H1 (cell line): ENCODE measurements at regions not wholly inside any gene's neighbourhood (a gene's known extent, or its start where the extent isn't known, plus 50 kb on each side); places are given as distances from the start of the nearest gene placed in this dataset.

Experiments
- CTCF ChIA-PET: fragments of 300-600 bp; sonication (Branson Sonifier 250); formaldehyde crosslinking; loops from one replicate; lab custom pipeline; 2021; ENCODE audit not compliant: partially characterized antibody; lab: Charles Lee
- POLR2A ChIA-PET: fragments of 300-600 bp; sonication (Branson Sonifier 250); formaldehyde crosslinking; loops from one replicate; lab custom pipeline; 2021; ENCODE audit warnings: inconsistent platforms; ENCODE audit not compliant: partially characterized antibody; lab: Charles Lee
- DNase-seq, 2 experiments: peaks; one replicate each; pipeline versions ENCODE4 v3.0.0 to v3.0.0-alpha.2; 2010 to 2022; ENCODE audit warnings: low spot score in 2 of 2, low read depth in 1 of 2, mixed read lengths in 1 of 2
- FAIRE-seq: peaks from 2 replicates; lab custom pipeline; 2011; peaks lifted over from hg19 to GRCh38; lab: Jason Lieb, UNC
- H2AFZ ChIP-seq: 2 replicates; pipeline ENCODE4 v1.8.1; 2012; ENCODE audit warnings: low read length, inconsistent platforms
- H2AK5ac ChIP-seq: 2 replicates; pipeline ENCODE4 v1.6.1; 2013; ENCODE audit warnings: low read depth, low read length
- H2BK120ac ChIP-seq: replicated peaks from 2 replicates; pipeline ENCODE3; 2013; ENCODE audit warnings: low read depth, low read length, inconsistent platforms
- H2BK12ac ChIP-seq: 2 replicates; pipeline ENCODE4 v1.6.1; 2013; ENCODE audit warnings: low read depth, low read length
- H2BK15ac ChIP-seq: 2 replicates; pipeline ENCODE4 v1.6.1; 2013; ENCODE audit warnings: low read length
- H2BK20ac ChIP-seq: 2 replicates; pipeline ENCODE4 v1.6.1; 2013; ENCODE audit warnings: low read length
- H2BK5ac ChIP-seq: 2 replicates; pipeline ENCODE4 v1.6.1; 2013; ENCODE audit warnings: low read depth, low read length
- H3K14ac ChIP-seq: 2 replicates; pipeline ENCODE4 v1.6.1; 2013; ENCODE audit warnings: inconsistent platforms; ENCODE audit not compliant: insufficient read length
- H3K18ac ChIP-seq: 2 replicates; pipeline ENCODE4 v1.6.1; 2013; ENCODE audit warnings: low read length; ENCODE audit errors: extremely low read depth
- H3K23ac ChIP-seq: 2 replicates; pipeline ENCODE4 v1.6.1; 2013; ENCODE audit warnings: inconsistent platforms; ENCODE audit not compliant: insufficient read length
- H3K23me2 ChIP-seq: 2 replicates; pipeline ENCODE4 v1.6.1; 2013; ENCODE audit warnings: low read depth, low read length
- H3K27ac ChIP-seq: 2 replicates; pipeline ENCODE4 v1.6.1; 2011; ENCODE audit warnings: low read depth, low read length, inconsistent platforms
- H3K27me3 ChIP-seq, 4 experiments: replicated peaks in 1 of 4; 1 replicate in 1 of 4; 2 replicates in 3 of 4; pipeline versions ENCODE4 v1.6.1 to v1.8.1; 2011 to 2013; ENCODE audit warnings: low read length in 3 of 4, mild to moderate bottlenecking in 3 of 4, inconsistent platforms in 2 of 4, mixed read lengths in 2 of 4, moderate library complexity in 1 of 4; ENCODE audit not compliant: control insufficient read depth in 3 of 4, insufficient read depth in 3 of 4; ENCODE audit errors: extremely low read depth in 1 of 4
- H3K36me3 ChIP-seq, 4 experiments: 2 replicates each; pipeline versions ENCODE4 v1.6.1 to v1.8.1; 2011 to 2013; ENCODE audit warnings: mild to moderate bottlenecking in 4 of 4, low read length in 3 of 4, moderate library complexity in 2 of 4, control low read depth in 1 of 4, inconsistent platforms in 1 of 4; ENCODE audit not compliant: insufficient read depth in 4 of 4, control insufficient read depth in 2 of 4
- H3K4ac ChIP-seq: replicated peaks from 2 replicates; pipeline ENCODE3; 2013; ENCODE audit warnings: low read length, low read depth, mixed read lengths, inconsistent platforms; ENCODE audit not compliant: insufficient read length
- H3K4me1 ChIP-seq, 4 experiments: replicated peaks in 1 of 4; 1 replicate in 1 of 4; 2 replicates in 3 of 4; pipeline versions ENCODE4 v1.6.1 to v1.8.1; 2011 to 2013; ENCODE audit warnings: low read length in 3 of 4, inconsistent platforms in 2 of 4, mixed read lengths in 1 of 4; ENCODE audit not compliant: insufficient read depth in 4 of 4, control insufficient read depth in 3 of 4
- H3K4me2 ChIP-seq, 2 experiments: 2 replicates each; pipeline versions ENCODE4 v1.6.1 to v1.8.1; 2011 to 2013; ENCODE audit warnings: low read depth in 2 of 2, low read length in 2 of 2, control low read depth in 1 of 2, inconsistent platforms in 1 of 2, mild to moderate bottlenecking in 1 of 2; ENCODE audit not compliant: insufficient read depth in 1 of 2
- H3K4me3 ChIP-seq, 4 experiments: fragments of 200-600, 300-600 bp in 1 of 4; sonication (generic), shearing (Covaris generic), sonication (Bioruptor Twin) in 1 of 4; 2 replicates each; pipeline versions ENCODE4 v1.5.1 to v1.8.1; 2011 to 2016; ENCODE audit warnings: low read length in 4 of 4, low read depth in 3 of 4, control low read depth in 2 of 4, inconsistent platforms in 2 of 4, mild to moderate bottlenecking in 2 of 4, mixed read lengths in 1 of 4, moderate library complexity in 1 of 4; ENCODE audit not compliant: insufficient read depth in 2 of 4; ENCODE audit errors: extremely low read depth in 1 of 4
- H3K56ac ChIP-seq: replicated peaks from 2 replicates; pipeline ENCODE3; 2013; ENCODE audit warnings: low read depth, mild to moderate bottlenecking, mixed read lengths, low read length, inconsistent platforms; ENCODE audit not compliant: insufficient read length
- H3K79me1 ChIP-seq: 2 replicates; pipeline ENCODE4 v1.6.1; 2013; ENCODE audit warnings: low read depth, low read length, control low read depth
- H3K79me2 ChIP-seq, 2 experiments: 2 replicates each; pipeline versions ENCODE4 v1.6.1 to v1.8.1; 2012 to 2013; ENCODE audit warnings: low read length in 2 of 2, mild to moderate bottlenecking in 2 of 2, inconsistent platforms in 1 of 2; ENCODE audit not compliant: insufficient read depth in 2 of 2, control insufficient read depth in 1 of 2
- H3K9ac ChIP-seq, 4 experiments: replicated peaks in 1 of 4; 1 replicate in 1 of 4; 2 replicates in 3 of 4; pipeline versions ENCODE4 v1.6.1 to v1.8.1; 2011 to 2013; ENCODE audit warnings: low read depth in 3 of 4, low read length in 3 of 4, control low read depth in 2 of 4, mild to moderate bottlenecking in 2 of 4, moderate library complexity in 2 of 4, inconsistent platforms in 1 of 4; ENCODE audit errors: extremely low read depth in 1 of 4
- H3K9me3 ChIP-seq, 2 experiments: 2 replicates each; pipeline versions ENCODE4 v1.6.1 to v1.8.1; 2012 to 2013; ENCODE audit warnings: mild to moderate bottlenecking in 2 of 2, moderate library complexity in 2 of 2, control low read depth in 1 of 2, inconsistent platforms in 1 of 2, low read depth in 1 of 2, low read length in 1 of 2, mixed read lengths in 1 of 2; ENCODE audit not compliant: insufficient read depth in 2 of 2
- H4K20me1 ChIP-seq, 2 experiments: replicated peaks in 1 of 2; 2 replicates each; pipeline versions ENCODE3 to v1.8.1; 2011 to 2013; ENCODE audit warnings: inconsistent platforms in 2 of 2, low read length in 2 of 2, mild to moderate bottlenecking in 1 of 2; ENCODE audit not compliant: insufficient read depth in 2 of 2, control insufficient read depth in 1 of 2
- H4K5ac ChIP-seq: 2 replicates; pipeline ENCODE4 v1.6.1; 2013; ENCODE audit warnings: low read length, low read depth, mixed read lengths, inconsistent platforms; ENCODE audit not compliant: insufficient read length
- H4K8ac ChIP-seq: 2 replicates; pipeline ENCODE4 v1.8.0; 2013; ENCODE audit warnings: mild to moderate bottlenecking, moderate library complexity, low read length, inconsistent platforms; ENCODE audit not compliant: insufficient read depth; ENCODE audit errors: extremely low read depth
- H4K91ac ChIP-seq: replicated peaks from 2 replicates; pipeline ENCODE3; 2013; ENCODE audit warnings: low read length, mixed read lengths, inconsistent platforms; ENCODE audit not compliant: insufficient read length
- BCL11A ChIP-seq, 2 experiments: IDR thresholded peaks; one replicate each; pipeline ENCODE4 v1.6.1; 2011; ENCODE audit warnings: low read depth in 2 of 2, low read length in 2 of 2, mild to moderate bottlenecking in 2 of 2
- BRCA1 ChIP-seq: IDR thresholded peaks from 2 replicates; pipeline ENCODE4 v1.6.1; 2012; ENCODE audit warnings: low read depth, low read length, improper control_type of control experiment
- EZH2 ChIP-seq: fragments of 200-600 bp; sonication (generic); IDR thresholded peaks from 2 replicates; pipeline ENCODE4 v1.7.1; 2012; ENCODE audit warnings: low read depth, mild to moderate bottlenecking, moderate library complexity, low read length, inconsistent platforms; ENCODE audit not compliant: severe bottlenecking
- HDAC6 ChIP-seq: IDR thresholded peaks from one replicate; pipeline ENCODE4 v1.7.1; 2012; ENCODE audit warnings: low read depth, mild to moderate bottlenecking, inconsistent platforms, low read length, moderate library complexity
- MAFK ChIP-seq: IDR thresholded peaks from 2 replicates; pipeline ENCODE4 v1.6.1; 2012; ENCODE audit warnings: low read depth, mild to moderate bottlenecking, improper control_type of control experiment, low read length
- POLR2AphosphoS5 ChIP-seq: IDR thresholded peaks from 2 replicates; pipeline ENCODE4 v1.6.1; 2011; ENCODE audit warnings: low read depth, low read length
- SP1 ChIP-seq: IDR thresholded peaks from 2 replicates; pipeline ENCODE4 v1.6.1; 2011; ENCODE audit warnings: low read depth, low read length
- SUZ12 ChIP-seq: fragments of 200-600 bp; sonication (generic); IDR thresholded peaks from 2 replicates; pipeline ENCODE4 v1.6.1; 2012; ENCODE audit warnings: mild to moderate bottlenecking, inconsistent platforms, low read length, moderate library complexity, mixed read lengths
- USF2 ChIP-seq: IDR thresholded peaks from 2 replicates; pipeline ENCODE4 v1.6.1; 2011; ENCODE audit warnings: low read length, improper control_type of control experiment
- YY1 ChIP-seq: IDR thresholded peaks from 2 replicates; pipeline ENCODE4 v1.6.1; 2011; ENCODE audit warnings: low read depth, mild to moderate bottlenecking, low read length
- WGBS, 2 experiments: shearing (Covaris generic) in 1 of 2; methylation state at CpG; one replicate each; pipeline versions ENCODE4 v1.1.6 to v1.1.7; 2013 to 2015; ENCODE audit warnings: low lambda C conversion rate in 2 of 2, mixed read lengths in 2 of 2, inconsistent platforms in 1 of 2, low coverage in 1 of 2, missing lambda C conversion rate in 1 of 2; ENCODE audit not compliant: insufficient replicate concordance in 2 of 2, insufficient coverage in 1 of 2, insufficient read length in 1 of 2; ENCODE audit errors: extremely low coverage in 1 of 2, missing lambda C conversion rate in 1 of 2; 5-methylcytosine and 5-hydroxymethylcytosine counted together

DNA sequence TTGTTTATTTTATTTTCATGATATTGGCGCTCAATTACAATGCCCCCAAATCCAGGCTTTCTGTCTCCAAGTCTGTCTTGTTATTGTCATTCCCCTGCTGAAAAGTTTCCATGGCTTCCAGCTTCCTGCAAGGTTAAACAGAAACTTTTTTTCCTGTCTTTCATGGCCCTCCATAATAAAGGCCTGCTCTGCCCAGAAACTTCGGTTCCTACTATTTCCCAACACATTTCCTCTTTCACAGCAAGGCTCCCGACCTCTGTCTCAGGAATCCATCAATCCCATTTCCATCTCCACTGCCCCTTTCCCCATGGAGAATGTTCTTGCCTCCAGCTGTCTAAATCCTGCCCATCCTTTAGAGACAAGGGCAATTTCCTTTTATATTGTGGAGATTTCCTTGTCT, 365.2 kb upstream of the JARID2 start:
- no peak overlapping the region for H4K91ac ChIP-seq
- no peak overlapping the region for H3K14ac ChIP-seq
- FAIRE-seq (no peak), DNase-seq (no peak)
- H4K20me1 ChIP-seq, result no peaks in the 10 kb centered on the region
- no peak overlapping the region for H3K23ac ChIP-seq
- TF ChIP-seq BCL11A (IDR thresholded peaks at IDR 0.05; ENCODE audit: low read depth in 2 of 2, low read length in 2 of 2) (no peak), SP1 (no peak), POLR2AphosphoS5 (no peak), BRCA1 (no peak), MAFK (no peak), EZH2 (no peak), YY1 (no peak), SUZ12 (no peak), USF2 (no peak), HDAC6 (no peak)
- H3K4ac ChIP-seq, result no peak overlapping the region
- H3K9me3 ChIP-seq, result no peaks in the 10 kb centered on the region
- 0 out of 2 replicates have a peak overlapping the region, but pooled peaks have one; percentile 61 for H2AK5ac ChIP-seq
- H4K8ac ChIP-seq, result no peak overlapping the region
- no peaks in the 10 kb centered on the region for H3K27me3 ChIP-seq
- no peaks in the 10 kb centered on the region for H3K36me3 ChIP-seq
- 0 out of 2 replicates have a peak overlapping the region, but pooled peaks have one; percentile 74 for H2BK5ac ChIP-seq
- no peak overlapping the region for H2BK120ac ChIP-seq
- H3K23me2 ChIP-seq, result 0 out of 2 replicates have a peak, but pooled peaks cover 2% of the 10 kb centered on the region
- H3K9ac ChIP-seq, result no peak overlapping the region
- 0 out of 2 replicates have a peak overlapping the region, but pooled peaks have one; percentile 75 for H2BK12ac ChIP-seq
- no peak overlapping the region for H3K18ac ChIP-seq
- H2AFZ ChIP-seq, result no peak overlapping the region
- WGBS, 2 experiments, result 76% methylated on average over 3 of the region's 3 CpGs; no CpG with 5 or more reads in 1 of the 2 experiments
- no peaks in the 10 kb centered on the region; a peak in 1 of 4 replicates for H3K79me2 ChIP-seq
- H3K4me1 ChIP-seq, result peaks cover 3 to 26% (median 18%) of the 10 kb centered on the region in 4 experiments
- H3K27ac ChIP-seq, result no peak overlapping the region
- no peak overlapping the region for H3K4me2 ChIP-seq
- H3K4me3 ChIP-seq, result no peak overlapping the region
- H3K79me1 ChIP-seq, result peaks cover 2% of the 10 kb centered on the region; the same call in 1 of the 2 replicates
- H4K5ac ChIP-seq, result no peak overlapping the region
- no peak overlapping the region for H2BK15ac ChIP-seq
- no peak overlapping the region for H2BK20ac ChIP-seq
- CTCF ChIA-PET, result interaction anchor here (0.6 to 1.1 kb wide), 4 partner anchors 17 to 574 kb away, joined by 3 to 8 read pairs (median 4); no protein-coding TSS in a partner anchor
- POLR2A ChIA-PET, result interaction anchor here (0.7 kb wide), 1 partner anchor 109 kb away, joined by 3 read pairs; no protein-coding TSS in a partner anchor
- H3K56ac ChIP-seq, result no peak overlapping the region
